HG02981 (cell line): ENCODE measurements at regions not wholly inside any gene's neighbourhood (a gene's known extent, or its start where the extent isn't known, plus 50 kb on each side); places are given as distances from the start of the nearest gene placed in this dataset.
"Not testable (repeated sequence)": the region's sequence is repeated elsewhere in the genome, so short reads cannot be mapped to it uniquely, and the experiment has no call there.

Source experiments
- ATAC-seq: cut with Tn5 transposase; IDR thresholded peaks from one replicate; pipeline ENCODE4 v1.9.1; 2021; ENCODE audit warnings: mild to moderate bottlenecking, moderate library complexity; ENCODE audit not compliant: unreplicated experiment

- no peak for ATAC-seq
These were observed 194.6 kb upstream of the EYA4 start for GRCh38 chr6:133046576-133046975.

DNA sequence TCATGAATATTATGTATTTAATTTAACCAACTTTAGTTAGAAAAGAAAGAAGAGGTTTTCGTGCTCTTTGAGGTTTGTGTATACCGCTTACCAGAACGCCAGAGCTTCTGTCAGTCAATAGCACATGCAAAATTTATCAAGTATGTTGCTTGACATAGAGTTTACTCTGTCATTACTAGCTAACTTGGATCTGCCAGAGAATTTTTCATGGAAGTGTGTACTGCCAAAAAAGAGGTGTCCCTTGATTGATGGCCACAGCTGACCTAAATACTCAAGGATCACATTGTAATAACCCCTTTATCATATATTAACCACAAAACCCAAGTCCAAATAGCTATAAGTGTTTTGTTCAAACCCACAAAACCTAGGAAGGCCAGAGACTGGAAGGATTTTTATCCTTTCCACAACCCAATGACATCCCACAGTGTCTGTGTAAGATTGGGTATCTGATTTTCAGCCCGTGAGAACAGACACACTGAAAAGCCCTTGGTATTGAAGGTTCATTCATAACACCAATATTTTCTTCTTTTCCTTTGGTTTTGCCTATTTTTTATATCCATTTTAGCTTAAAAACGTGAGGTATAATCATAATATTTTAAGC lies 194.0 kb upstream of the EYA4 start:
- ATAC-seq: no peak

DNA sequence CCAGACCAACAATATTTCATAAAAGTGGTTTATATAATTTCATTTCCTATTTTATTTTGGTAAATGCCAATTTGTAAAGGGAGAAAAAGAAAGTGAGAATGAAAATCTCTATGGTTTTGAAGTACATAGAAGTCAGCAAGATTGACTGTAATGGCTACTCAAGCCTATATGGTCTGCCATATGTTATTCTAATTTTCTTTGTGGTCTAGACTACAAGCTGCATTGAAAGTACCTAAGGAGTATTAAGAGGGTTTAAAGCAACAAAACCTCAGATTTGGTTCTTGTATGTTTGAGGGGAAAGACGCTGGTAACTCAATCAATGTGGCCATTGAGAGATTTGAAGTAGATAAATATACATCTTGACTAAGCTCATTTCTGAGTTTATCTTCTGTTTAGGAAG lies 193.5 kb upstream of the EYA4 start:
- no peak for ATAC-seq

DNA sequence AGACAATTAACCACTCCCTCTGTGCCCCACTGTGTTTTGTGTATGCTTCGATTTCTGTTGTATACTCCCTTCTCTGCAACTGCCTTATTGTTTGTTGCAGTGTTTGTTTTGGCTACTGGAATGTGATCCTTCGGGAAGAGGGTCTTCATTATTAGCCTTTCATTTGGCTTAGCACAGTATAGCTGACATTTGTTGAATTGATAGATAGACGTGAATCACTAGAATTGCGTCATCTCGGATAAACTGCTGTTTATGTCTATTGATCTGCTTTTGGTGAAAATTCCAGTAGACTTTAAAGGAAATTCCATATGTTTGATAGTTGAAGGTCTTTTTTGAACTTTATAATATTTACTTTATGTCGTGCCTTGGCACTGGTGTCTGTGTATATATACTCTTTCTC lies 189.9 kb upstream of the EYA4 start:
- no peak for ATAC-seq

DNA sequence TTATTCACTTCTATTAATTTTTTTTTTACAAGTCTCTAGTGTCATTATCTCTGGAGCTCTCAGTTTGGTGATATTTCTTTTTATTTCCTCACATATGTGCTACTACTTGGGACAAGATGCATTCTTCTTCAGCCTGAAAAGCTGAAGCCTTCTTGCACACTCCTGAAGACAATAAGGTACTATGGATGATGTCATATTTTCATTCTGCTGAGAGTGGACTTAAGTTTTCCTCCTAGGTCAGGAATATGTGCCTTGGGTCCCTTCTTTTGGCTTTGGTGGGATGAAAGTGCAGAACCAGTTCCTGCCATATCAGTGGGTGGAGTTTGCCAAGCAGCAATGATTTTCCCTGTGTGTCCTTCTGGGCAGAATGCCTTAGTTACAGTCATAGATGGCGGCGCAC lies 188.7 kb upstream of the EYA4 start:
- no peak for ATAC-seq

- no peak for ATAC-seq
These were observed 185.7 kb upstream of the EYA4 start for GRCh38 chr6:133055441-133055966.

DNA sequence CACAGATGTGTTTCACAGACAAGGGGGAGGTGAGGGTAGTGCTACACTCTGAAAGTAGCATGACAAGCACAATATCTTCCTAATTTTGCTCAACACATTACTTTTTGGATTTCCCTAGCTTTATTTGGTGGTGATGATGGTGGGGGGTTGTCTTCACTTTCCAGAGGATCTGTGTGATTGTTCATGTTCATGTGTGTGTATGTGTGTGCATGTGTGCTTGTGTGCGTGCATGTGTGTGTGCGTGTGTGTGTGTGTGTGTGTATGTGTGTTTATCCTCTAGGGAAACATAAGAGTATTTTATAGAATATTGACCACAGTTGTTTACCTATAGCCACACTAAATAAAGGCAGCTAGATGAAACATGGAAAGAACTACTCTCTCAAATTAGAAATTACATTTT lies 183.8 kb upstream of the EYA4 start:
- no peak for ATAC-seq

- no peak for ATAC-seq
These were observed 179.1 kb upstream of the EYA4 start for GRCh38 chr6:133062077-133062476.

DNA sequence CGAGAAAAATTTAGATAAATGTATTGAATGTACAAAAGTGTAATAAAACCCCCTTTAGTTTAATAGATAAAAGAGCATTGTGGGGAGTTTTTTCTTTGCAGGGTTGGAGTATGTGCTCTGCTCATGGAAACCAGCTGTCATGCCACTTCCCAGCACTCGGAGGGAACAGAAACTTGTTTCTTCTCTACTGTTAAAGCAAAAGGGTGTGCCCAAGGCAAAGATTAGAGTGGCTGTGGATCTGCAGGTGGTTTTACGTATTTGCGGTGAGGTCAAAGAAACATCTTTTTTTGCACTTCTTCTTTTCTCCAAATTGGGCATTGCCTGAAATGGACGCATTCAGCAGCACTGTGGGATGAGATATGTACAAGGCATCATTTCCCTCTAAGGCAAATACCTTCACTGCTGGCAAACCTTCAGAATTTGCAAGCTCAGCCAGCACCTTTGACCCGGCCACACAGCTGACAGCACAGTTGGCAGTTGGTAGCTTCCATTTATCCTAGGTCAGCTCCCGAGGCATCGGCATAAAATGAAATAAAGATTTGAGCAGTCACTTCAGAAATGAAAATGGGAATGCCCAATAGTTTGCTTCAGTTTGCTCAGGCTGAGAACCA lies 178.4 kb upstream of the EYA4 start:
- ATAC-seq: no peak

DNA sequence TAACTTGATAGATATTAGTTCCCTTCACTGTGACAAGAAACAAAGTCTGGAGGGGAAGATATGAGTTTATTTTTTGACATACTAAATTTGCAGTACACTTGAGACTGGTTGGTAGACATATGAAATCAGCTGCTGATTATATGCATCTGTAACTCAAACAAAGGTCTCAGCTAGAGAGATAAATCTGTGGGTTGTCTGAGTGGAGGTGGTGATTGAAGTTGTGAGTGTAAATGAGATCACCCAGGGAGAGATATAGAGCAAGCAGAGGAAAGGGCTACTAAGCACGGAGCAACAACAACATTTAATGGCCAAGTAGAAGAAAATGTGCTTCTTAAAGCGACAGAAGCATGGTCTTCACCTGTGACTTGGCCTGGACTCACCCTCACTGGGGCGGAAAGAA lies 173.2 kb upstream of the EYA4 start:
- no peak for ATAC-seq

GRCh38 chr6:133070410-133071043 lies 170.6 kb upstream of the EYA4 start:
- ATAC-seq: no peak

DNA sequence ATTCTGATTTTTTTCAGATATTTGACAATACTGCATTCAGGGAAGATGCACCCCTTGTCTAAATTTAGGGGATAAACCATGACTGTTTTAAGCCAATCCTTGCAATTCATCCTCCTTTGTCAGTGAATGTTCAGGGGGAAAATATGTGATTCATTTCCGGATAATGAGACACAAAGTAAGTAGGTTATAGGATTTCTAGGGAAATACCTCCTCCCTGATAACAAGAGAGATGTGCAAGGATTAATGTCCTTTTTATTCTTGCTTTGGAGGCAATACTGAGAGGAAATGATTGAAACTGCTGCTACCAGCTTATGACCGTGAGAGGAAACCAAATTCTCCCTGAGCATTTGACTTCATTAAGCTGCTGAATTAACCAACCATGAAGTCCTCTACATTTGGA lies 161.3 kb upstream of the EYA4 start:
- ATAC-seq: no peak

DNA sequence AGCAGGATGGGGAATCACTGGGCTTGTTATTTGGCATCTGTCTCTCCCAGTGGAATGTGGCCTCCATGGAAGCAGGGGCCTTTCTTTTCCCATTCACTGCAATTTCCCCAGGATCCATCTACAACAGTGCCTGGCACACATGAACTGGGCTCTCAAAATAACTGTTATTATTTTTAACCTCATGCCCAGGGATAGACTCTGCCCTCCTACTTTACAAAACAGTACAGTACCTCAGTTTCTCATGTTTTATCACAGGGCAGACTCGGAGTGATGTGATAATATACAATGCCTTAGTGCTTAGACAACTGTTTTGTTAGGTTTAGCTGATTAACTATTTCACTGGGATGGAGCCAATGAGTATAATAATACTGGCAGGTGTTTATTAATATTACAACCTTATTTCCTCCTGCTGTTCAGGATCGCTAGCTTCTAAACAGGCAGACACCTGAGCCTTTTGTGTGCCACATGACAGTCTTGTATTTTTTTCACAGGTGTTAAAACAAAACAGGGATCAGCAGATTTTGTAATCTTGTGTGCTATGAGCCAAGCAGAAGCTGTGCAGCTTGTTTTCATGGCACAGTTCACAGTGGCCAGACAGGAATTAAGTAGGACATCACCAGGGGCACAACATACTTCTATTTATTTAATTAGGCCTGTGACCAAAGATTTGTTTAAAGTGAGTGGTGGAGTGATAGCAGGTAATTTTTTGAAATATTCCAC lies 157.7 kb upstream of the EYA4 start:
- ATAC-seq: no peak

- ATAC-seq: no peak
These were observed 155.7 kb upstream of the EYA4 start for GRCh38 chr6:133085471-133085870.

- ATAC-seq: no peak
These were observed 155.3 kb upstream of the EYA4 start for GRCh38 chr6:133085896-133086295.

- ATAC-seq: no peak
These were observed 152.0 kb upstream of the EYA4 start for GRCh38 chr6:133088931-133089695.

DNA sequence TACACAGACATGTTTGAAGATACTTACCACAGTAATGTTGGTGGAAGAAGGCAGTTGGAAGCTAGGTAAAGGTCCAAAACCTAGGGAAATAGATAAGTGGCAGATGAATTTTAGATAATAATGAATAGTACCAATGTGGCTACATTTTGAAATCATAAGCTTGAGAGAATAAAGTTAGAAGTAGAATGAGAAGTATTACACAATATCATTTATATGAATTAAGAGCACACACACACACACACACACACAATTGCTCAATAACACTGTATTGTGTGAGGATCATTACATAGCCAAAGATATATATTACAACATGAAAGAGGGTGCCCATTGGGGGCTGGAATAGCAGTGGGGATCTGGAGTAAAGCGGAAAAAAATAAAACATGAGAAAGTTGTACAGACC lies 149.0 kb upstream of the EYA4 start:
- ATAC-seq: no peak

DNA sequence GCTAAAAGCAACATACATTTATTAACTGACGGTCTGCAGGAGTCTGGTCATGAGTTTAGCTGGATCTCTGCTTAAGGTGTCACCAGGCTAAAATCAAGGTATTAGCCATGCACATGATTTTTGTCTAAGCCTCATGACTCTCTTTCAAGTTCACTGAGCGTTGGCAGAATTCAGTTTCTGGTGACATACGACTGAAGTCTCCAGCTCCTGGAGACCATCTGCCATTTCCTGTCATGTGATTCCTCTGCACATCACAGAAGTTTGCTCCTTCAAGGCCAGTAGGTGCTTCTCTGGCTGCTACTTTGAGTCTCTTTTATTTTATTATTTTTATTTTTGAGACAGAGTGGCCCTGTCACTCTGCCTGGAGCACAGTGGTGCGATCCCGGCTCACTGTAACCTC lies 148.4 kb upstream of the EYA4 start:
- no peak for ATAC-seq

DNA sequence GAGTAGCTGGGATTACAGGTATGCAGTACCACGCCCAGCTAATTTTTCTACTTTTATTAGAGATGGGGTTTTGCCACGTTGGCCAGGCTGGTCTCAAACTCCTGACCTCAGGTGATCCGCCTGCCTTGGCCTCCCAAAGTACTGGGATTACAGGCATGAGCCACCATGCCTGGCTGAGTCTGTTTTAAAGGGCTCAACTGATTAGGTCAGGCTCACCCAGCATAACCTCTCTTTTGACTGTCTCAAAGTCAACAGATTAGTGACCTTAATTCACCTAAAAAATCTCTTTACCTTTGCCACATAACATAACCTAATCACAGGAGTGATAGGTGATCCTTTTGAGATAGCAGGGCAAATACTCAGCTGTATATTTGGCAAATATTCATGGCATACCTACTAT lies 147.9 kb upstream of the EYA4 start:
- ATAC-seq: not testable (repeated sequence)

DNA sequence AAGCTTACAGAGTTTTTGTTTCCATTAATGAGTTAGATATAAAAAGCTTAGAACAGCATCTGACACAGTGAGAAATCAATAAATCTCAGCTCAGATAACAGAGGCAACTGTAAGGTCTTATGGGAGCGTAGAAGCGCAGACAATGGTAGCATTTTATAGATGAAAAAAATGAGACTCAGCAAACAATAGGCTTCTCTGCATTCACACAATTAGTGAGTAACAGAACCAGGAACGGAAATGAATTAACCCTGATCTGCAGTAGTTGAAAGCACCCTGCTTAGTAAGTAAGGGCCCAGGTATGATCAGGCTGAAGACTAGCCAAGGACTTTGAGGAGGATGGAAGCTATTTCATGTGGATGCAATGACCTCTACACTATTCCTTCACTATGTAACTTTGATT lies 147.2 kb upstream of the EYA4 start:
- no peak for ATAC-seq

- ATAC-seq: no peak
These were observed 143.9 kb upstream of the EYA4 start for GRCh38 chr6:133097208-133097607.
